NCI-H526 (cell line): ENCODE measurements at regions not wholly inside any gene's neighbourhood (a gene's known extent, or its start where the extent isn't known, plus 50 kb on each side); places are given as distances from the start of the nearest gene placed in this dataset.
"Not testable (repeated sequence)": the region's sequence is repeated elsewhere in the genome, so short reads cannot be mapped to it uniquely, and the experiment has no call there.

Experiments
- DNase-seq, 2 experiments: peaks; one replicate each; lab custom pipeline; 2025; lab: John Stamatoyannopoulos, UW

DNA sequence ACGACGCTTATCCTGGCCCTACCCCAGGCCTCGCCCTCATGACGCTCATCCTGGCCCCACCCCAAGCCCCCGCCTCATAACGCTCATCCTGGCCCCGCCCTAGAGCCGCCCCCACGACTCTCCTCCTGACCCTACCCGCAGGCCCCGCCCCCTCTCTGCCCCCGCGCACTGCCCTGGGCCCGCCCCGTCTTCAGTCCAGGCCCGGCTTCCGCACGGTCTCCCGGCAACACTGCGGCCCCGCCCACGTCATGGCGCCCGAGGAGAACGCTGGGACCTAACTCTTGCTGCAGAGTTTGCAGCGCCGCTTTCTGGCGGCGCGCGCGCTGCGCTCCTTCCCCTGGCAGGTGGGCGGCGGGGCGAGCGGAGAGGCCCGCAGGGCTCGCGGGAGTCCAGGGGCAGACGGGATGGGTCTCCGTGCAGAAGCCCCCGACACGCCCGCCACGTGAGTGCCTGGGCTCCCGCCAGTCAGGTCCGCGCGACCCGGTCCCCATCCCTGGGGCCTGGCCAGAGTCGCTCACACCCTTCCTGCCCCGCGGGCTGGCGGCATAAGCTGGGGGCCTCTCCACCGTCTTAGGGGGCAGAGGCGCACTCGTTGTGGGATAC lies 52.5 kb upstream of the ROPN1B start:
- peak; percentile 97 to 99 for DNase-seq

DNA sequence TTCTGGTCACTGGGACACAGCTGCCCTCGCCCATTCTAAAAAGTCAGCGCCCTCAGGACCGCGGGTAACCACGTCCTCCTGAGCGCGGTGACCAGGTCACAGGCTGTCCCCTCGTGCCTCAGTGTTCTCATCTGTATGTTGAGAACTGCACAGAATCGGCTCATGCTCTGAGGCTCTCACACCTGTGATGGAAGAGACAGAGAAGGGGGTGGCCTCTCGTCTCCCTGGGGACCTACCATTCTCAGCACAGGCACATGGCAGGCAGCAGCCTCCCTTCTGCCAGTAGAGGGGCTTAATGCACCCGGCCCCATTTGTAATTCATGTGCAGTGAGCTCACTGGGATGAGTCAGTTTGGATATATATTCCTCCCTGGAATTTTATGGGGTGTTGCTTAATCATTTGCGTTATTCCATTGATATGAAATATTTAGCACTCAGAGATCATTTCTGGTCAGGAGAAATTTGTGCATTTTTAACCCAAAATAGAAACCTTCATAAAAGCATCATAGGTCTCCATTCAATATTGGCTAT lies 51.9 kb upstream of the ROPN1B start:
- peak; percentile 56 to 78 for DNase-seq

DNA sequence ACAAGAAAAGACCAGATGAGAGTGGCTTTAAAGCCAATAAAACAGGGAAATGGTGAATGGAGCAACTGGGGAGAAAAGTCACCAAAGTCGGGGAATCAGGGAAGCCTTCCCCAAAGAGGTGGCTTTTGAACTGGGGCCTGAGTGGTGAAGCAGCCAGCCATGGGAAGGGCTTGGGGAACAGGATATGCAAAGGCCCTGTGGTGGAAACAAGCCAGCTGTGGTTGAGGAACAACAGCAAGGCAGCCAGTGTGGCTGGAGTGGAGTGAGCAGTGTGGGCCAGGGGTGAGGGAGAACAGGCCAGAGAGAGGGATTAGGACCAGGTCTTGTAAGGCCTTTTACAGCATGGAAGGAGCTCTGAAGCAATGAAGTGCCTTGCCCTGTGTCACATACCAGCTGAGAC lies 51.0 kb upstream of the ROPN1B start:
- DNase-seq: not testable (repeated sequence)

DNA sequence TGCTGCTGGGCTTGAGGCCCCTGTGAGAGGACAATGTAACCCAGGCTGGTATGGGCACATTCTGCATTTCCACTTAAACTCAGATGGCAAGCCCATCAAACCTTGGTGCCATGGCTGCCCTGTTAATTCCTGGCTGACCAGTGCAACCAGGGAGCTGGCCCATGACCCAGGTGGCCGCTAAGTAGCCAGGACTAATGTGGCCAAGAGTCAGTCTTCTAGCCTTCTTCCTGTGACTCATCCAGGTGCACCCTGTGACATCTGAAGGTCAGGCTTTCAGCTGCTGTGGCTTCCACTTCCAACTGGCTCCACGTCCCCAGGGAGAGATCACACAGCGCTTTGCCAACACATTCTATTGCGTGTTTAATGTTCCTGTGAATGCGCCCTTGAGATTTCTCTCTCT lies 50.5 kb upstream of the ROPN1B start:
- not testable (repeated sequence) for DNase-seq

DNA sequence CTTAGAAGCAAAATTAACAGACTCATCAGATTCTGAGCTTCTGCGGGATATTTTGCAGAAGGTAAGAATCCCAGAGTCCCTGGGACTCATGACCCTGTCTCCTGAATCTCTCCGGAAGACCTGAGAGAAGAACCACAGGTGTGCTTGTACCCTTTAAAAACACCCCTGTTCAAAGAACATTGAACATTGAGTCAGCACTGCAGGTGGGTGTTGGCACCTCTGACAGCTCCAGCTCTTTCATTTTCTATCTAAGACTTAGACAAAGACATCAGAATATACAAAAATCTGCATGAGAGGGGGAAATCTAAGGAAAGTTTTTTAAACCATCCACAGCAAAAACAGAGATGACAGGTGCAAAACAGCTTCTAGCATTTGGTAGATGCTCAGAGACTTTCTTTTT lies 50.1 kb upstream of the ROPN1B start:
- DNase-seq: not testable (repeated sequence)
